ENCODE measurements at regions not wholly inside any gene's neighbourhood (a gene's known extent, or its start where the extent isn't known, plus 50 kb on each side); places are given as distances from the start of the nearest gene placed in this dataset.

DNA sequence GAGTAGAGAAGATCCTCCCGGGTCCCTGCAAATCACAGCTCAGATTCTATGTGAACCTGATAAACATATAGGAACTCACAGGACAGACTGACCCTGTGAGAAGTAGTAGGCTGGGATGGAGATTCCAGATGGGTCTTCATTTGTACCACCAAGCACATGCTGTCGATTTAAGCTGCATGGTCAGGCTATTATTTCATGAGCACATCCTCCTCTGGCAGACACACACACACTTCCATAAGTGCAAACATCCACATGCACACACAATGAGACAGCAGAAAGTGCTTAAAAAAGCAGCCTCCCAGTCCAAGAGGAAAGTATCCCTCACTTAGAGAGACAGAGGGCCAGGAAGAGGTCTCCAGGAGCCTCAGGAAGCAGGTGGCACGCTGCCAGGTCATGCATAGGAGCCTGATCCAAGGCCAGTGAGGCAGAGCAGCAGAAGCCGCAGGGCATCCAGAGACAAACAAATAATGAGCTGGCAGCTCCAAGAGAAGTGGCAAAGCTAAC lies 131.8 kb downstream of the UNC5CL start:
- TF ChIP-seq CTCF (optimal IDR thresholded peaks at IDR 0.05 in 1 of 3, IDR thresholded peaks at IDR 0.05 in 1 of 3, conservative IDR thresholded peaks at IDR 0.05 in 1 of 3; ENCODE audit: extremely low read depth in 1 of 3, insufficient read depth in 2 of 3, low read length in 3 of 3) (no peak), EZH2 (IDR thresholded peaks at IDR 0.05; ENCODE audit: low read length) (no peak)
